CD4-positive, alpha-beta T cell treated with Interleukin-6 for 4 hours (primary cell): ENCODE measurements at regions not wholly inside any gene's neighbourhood (a gene's known extent, or its start where the extent isn't known, plus 50 kb on each side); places are given as distances from the start of the nearest gene placed in this dataset.
"Not testable (repeated sequence)": the region's sequence is repeated elsewhere in the genome, so short reads cannot be mapped to it uniquely, and the experiment has no call there.

Experiments
- DNase-seq: peaks from one replicate; pipeline ENCODE4 v3.0.0-alpha.2; 2020; ENCODE audit warnings: mixed read lengths

DNA sequence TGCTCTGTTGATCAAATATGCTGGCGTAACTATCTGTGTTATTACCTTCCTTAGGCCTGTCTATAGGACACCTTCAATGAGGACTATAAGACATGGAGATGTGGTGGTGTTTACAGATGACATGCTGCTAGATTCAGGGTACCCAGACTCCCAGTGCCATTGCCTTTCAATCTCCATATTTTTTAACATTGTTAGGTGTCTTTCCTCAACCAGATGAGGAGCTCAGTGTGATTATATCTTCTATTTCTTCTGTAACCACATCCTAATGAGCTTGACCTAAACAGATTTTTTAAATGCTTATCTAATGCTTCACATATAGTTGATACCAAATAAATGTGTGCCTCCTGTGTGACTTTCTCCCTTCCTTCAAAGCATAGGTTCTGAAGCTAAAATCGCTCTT lies 730.1 kb upstream of the NR2F2 start:
- DNase-seq = no peak

DNA sequence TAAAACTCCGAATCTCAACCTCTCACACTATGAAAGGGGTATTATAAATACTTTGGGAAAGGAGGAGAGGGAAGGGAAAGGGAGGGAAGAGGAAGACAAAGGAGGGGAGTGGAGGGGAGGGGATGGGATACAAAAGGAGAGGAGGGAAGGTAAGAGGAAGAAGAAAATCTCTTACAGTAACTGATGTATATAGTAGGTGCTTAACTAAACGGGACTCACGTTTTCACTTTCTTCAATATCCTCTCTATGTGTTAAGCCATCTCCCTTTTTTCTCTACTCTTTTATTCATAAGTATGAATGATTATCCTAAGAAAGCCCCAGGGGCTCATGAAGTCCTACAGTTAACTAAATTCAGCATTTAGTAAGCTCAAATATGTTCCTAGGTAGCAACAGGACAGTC lies 729.6 kb upstream of the NR2F2 start:
- no peak for DNase-seq

DNA sequence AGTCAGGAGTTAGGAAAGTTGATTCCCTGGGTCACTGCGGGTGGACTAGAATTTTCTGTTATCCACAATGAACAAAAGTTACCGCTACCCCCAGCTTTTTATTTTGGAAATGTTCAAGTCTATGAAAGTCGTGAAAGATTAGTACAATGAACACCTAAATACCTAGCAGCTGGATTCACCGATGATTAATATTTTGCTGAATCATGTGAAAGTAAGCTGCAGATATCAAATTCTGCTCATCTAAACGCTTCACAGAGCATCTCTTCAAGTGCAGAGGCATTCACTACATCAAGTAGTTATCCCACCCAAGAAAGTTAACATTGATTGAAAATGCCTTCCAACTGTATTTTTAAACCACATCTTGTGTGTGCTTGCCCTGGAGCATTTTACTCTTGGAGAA lies 729.0 kb upstream of the NR2F2 start:
- DNase-seq = no peak

DNA sequence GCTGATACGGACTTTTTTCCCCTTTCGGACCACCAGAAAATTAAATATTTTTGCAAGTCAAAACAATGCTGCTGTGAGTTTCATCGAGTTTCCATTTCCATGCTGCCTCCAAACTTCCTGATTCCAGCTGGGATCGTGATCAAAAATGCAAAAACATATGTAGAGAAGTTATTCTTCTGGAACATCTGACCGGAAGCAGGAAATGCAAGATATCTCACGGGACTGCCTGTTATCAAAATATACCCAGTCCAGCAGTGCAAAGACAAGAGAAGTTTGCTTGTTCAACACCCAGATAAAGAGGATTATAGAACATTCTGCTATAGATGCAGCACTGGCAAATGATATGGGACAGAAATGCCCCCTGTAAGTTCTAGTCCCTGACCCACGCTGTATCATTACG lies 726.7 kb upstream of the NR2F2 start:
- no peak for DNase-seq

DNA sequence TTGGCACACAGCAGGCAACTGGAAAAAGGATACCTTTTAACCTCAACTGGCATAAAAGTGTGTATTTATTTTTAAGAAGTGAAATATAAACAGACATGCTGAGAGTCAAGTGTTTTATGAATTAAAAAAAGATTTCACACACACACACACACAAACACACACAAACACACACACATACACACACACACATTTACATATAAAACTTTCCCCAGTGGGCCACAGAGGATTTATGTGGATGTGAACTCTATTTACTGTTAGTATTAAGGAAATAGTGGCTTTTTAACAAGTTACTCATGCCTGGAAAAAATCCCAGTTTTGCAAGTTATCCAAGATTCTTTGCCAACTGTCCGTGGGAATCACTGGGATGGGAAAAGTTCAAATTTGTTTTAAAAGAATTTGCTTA lies 725.9 kb upstream of the NR2F2 start:
- DNase-seq = no peak

DNA sequence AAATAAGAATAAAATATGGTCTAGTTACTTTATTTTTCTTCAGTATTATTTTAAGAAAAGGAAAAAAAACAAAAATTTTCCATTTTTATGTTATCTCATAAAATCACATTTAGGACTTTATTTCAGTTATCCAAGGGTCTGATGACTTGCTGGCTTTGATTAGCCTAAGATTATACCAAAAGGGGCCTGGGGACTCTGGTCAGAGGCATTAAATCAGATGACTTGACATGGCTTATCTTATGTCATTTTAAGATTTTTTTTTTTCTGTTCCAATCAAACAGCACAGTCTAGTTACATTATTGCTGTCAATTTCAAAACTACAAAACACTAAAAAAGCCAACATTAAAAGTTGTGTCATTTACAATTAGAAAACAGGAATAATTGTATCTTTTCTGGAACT lies 725.4 kb upstream of the NR2F2 start:
- no peak for DNase-seq

DNA sequence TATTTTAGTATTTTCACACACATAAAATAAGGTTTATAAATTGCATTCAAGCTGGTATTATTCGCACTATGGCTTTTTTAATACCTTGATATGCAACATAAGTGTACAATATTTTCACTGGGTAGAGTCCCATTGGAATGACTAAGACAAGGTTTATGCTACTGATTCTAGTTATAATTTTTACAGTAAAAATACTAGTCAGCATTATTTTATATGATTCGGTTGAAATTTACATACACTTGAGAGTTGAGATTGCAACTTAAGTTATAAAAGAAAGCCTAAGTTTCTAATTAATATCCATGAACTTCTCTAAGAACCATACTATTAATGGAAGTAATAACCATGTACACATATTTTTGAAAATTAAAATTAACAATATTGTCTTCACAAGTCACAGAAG lies 723.9 kb upstream of the NR2F2 start:
- no peak for DNase-seq

DNA sequence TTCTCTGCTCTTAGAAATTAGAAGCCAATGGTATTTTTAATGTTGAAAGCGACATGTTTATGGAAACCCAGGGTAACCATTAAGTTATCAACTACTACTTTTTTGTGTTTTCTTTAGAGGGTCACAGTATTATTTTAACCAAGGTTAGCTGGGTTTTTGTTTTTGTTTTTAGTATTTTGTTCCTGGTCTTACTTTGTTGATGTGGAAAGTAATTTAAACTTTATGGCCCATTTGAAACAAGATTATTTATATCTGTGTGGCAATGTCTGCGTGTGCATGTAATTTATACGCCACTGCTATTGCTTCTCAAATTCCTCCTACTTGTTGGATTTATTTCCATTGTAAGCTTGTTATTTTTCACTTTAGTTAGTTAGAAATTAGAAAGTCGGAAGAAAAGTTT lies 722.1 kb upstream of the NR2F2 start:
- no peak for DNase-seq

DNA sequence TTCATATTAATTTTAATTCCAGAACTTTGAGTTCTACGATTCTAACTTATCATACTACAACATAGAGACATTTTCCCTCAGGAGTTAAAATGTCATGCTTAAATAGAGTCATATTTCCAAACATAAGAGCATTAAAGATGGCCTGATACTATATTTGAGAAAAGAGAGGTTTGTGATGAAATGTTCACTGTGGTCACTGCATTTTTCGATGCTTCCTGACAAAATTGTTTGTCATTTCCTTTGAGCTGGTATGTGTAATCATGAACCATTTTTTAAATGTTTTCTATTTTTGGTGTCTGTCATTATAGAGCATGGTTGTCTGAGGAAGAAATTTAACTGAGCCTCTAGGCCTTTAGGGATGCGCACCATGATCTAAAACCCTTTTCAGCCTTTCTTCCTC lies 721.4 kb upstream of the NR2F2 start:
- DNase-seq = no peak

DNA sequence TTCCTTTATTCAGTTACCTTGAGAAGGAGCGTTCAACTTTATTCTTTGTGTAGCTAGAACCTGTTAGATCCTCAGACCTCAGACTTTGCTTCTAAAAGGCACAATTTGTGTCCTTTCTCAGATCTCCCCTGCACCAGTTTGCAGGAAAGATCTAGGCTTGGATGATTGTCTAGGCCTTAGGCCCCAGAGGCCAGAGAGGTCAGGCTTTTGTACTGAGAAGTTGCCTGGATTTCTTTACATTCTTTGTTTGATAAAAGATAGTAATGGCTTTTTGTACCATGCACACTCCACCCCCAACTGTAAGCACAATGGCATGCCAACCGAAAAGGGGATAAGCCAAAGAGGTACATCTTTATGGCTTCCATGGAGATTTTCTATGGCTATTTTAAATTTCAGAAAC lies 719.6 kb upstream of the NR2F2 start:
- no peak for DNase-seq

DNA sequence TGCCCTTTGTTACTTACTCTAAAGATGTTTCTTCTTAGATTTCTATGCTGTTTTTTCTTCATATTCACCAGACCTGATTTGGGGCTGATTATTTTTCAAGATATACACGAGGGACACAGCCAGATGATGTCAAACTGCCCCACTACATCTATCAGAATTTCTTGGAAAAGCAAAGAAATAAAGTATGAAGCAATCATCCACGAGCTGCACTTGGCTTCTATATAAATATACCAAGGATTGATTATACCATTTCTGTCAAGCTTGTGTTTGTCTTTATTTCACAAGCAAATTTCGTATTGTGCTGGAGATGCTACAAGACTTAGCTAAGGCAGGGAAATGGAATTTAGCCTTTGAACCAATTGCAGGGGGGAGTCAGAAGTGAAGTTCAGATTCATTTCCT lies 715.1 kb upstream of the NR2F2 start:
- no peak for DNase-seq

DNA sequence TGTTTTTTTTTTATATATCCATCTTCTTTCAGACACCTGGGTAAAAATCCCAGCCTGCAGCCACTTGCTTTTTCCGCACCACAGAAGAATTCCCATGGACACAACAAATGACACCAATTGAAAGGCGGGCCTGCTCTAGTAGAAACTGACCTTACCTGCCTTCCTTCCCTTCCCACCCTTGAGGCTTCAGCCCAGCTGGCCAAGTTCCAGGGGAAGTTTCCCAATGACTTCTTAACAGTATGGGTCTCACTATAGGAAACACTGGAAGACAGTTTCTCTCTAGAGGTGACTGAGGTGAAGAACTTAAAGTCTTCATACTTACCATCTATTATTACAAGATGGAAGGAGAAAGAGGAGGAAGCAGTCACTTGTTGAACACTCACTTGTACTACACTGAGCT lies 714.2 kb upstream of the NR2F2 start:
- DNase-seq = no peak

DNA sequence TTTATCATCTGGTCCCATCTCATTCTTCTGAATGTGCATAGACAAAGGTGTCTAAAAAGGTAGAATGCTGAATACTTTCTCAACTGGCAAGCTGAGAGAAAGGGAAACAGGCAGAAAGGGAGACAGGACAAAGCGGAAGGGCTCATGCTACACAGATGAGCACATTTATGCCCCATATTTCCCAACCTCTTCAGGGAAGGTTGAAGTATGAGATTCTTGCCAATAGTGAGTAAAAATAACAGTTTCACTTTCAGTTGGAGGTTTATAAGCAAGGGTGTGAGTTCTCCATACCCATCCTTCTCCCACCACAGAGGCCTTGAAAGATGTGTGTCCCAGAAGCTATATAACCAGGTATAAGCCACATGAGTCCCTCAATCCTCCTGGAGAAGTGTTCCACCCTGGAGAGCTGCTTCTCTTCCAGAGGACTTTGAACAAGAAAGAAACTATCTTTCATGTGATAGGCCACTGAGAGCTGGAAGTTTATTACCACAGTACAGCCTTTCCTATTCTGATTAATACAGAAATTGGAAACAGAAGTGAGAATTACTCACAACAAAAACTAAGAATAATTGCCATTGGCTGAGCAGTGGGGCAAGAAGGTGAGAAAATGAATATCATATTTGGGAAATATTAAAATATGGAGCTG lies 709.4 kb upstream of the NR2F2 start:
- DNase-seq = no peak

DNA sequence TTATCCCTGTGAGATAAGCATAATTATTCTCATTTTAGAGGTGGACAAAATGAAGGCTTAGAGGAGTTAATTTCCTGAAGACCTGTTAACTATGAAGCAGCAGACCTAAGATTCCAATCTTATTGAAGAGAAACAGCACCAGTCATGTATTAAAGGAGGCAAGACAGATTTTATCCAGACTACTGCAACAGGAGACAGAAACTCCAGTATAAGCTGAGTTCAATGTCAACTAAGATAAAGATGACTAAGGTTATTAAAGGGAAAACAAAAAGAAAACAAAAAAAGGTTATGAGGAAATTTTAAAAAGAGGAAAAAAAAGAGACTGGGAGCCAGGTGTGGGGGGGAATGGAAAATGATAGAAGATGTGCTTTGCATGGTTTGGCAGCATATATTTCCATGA lies 707.7 kb upstream of the NR2F2 start:
- no peak for DNase-seq

DNA sequence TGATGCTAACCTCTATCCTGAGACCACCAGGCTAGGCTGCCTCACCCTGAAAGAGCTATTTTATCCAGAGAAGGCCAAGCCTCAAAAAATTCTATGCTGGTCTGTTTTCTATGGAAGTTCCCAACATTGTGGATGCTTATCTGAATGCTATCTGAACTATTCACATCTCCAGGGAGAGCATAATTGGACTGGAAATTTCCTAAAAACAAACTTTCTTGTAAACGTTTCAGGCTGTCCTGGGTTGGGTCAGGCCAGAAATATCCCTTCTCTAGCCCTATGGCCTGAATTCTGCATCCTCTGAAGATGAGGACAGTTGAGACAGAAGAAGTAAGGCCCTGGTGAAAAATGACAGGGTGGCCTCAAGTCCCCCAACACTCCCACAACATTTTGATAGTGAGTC lies 706.4 kb upstream of the NR2F2 start:
- DNase-seq = no peak

DNA sequence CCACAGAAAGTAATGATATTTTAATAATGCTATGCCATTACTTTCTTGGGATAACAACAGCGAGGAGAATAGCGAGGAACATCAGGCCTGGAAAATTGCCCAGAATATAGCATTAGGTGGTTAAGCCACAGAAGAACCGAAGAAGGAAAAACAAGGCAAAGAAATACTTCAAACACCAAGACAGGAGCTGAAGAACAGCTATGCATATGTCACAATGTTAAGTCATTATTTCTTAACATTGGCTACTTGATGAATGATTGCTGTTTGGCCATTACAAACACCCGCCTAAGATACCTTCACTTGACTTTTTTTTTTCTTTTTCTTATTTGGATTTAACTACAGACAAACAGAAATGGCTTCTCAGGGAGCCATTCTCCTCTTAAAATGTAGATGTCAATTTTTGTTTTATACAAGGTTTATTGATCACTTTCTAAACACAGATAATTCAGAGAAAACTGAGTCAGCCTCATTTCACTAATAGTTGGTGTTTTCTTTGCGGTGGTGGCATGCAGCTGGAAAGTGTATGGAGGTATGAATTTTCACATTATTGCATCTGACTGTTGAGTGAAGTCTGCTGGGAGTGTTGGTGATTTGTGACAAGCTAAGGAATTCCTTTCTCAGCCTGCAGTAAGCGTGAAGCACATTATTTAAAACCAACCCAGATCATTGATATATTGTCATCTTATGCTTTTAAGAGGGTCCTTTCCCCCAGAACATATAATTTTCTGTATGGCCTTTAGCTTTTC lies 705.7 kb upstream of the NR2F2 start:
- DNase-seq = no peak

DNA sequence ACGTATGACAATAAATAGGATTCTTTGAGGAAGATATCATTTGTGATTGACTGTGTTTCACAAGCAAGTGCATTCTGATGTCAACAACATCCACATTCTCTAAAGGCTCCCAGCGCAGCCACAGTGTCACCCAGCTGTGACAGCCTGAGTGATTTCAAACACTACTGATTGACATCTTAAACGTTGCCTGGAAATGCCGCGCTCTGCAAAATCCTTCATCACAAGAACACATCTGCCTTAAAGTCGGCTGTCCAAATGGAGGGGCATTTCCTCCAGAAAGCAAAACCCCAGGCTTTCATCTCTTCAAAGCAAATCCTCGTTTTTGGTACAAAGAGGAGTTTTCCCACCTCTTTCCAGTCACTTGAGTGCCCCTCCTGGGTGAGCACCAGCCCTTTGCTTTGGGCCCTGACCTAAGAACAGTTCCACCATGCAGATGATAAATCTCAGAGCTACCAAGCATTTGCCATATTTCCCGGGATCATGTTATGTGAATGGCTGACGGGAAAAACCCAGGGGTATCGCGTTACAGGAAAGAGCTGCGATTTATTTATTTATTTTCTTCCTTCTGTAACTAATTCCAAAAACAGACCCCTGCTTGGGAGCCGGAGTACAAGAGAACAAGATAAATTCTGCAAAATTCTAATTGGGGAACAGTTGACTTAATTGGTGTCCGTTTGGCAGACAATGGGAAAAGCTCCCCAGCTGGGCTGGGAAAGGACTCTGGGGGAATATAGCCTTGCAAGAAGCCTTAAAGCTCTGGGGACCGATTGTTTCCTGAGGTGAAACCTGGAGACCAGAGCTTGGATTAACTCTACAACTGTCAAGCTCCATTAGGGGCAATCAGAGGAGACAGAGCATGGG lies 703.8 kb upstream of the NR2F2 start:
- no peak for DNase-seq

DNA sequence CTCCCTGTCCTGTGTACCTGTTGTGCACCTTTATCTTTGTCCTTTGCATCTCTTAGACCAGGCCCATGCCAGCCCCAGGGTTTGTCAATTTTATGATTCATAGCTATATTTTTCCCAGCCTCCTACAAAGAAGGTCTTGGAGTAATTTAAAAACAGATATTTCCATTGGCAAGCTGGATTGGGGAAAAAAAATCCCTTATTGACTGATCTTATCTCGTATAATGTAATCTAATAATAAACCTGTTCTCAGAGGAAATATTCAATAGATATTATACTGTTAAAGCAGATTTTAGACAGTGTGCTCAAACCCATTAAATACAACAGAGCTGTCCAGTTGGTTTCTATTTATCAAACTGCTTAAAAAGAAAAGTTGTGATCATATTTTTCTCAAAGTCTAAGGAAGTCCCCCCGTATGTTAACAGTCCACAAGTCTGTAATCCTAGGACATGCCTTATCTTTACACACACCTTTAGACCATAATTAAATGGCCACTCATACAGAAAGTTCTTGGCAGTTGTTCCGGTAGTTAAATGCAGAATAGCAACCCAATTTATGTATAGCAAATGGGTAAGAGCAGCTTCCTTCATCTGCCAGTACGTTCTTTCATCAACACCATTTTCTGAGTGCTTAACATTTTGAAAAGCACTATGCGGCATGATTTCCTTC lies 700.9 kb upstream of the NR2F2 start:
- DNase-seq = no peak

DNA sequence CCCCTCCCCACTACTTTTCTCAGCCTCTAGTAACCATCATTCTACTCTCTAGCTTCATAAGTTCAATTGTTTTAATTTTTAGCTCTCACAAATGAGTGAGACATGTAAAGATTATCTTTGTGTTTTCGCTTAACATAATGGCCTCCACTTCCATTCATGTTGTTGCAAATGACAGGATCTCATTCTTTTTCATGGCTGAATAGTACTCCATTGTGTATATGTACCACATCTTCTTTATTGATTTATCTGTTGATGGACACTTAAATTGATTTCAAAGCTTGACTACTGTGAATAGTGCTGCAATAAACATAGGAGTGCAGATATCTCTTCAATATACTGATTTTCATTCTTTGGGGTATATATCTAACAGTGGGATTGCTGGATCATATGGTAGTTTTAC lies 699.8 kb upstream of the NR2F2 start:
- no peak for DNase-seq

DNA sequence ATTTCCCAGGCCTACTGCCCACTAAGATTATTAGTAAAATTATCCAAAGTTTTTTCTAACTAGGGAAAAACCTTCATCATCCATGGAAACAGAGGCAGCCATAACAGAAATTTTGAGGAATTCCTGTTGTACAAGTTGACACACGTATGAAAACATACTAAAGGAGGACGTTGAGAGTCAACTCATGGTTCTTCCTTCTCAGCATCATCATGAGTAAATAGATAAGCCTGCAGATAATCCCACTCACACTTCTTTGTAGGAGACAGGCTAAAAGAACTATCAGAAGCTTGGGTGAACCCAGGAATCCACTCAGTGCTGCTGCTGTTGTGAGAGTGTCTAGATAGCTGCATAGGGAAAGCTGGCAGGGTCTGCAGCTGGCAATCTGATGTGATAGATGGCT lies 694.8 kb upstream of the NR2F2 start:
- DNase-seq = no peak

DNA sequence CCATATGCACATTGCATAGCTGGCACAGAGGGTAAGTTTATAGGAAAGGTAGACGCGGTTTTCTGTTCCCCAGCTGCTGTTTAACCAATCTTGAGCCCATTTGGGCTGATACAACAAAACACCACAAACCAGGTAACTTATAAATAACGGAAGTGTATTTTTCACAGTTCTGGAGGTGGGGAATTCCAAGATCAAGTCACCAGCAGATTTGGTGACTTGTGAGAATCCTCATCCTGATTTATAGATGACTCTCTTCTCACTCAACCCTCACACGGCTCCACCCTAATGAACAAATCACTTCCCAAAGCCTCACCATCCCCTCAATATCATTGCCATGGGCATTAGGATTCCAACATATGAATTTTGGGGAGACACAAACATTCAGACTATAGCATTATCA lies 694.4 kb upstream of the NR2F2 start:
- no peak for DNase-seq

DNA sequence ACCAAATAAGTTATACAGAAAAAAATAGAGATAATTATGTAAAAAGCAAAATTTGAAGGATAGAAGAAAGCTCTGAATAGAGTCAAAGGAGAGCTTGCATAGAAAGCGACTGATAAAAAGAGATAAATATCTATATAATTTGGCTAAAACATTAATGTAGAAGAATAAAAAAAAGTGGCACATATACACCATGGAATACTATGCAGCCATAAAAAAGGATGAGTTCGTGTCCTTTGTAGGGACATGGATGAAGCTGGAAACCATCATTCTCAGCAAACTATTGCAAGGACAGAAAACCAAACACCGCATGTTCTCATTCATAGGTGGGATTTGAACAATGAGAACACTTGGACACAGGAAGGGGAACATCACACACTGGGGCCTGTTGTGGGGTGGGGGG lies 693.3 kb upstream of the NR2F2 start:
- DNase-seq = not testable (repeated sequence)

DNA sequence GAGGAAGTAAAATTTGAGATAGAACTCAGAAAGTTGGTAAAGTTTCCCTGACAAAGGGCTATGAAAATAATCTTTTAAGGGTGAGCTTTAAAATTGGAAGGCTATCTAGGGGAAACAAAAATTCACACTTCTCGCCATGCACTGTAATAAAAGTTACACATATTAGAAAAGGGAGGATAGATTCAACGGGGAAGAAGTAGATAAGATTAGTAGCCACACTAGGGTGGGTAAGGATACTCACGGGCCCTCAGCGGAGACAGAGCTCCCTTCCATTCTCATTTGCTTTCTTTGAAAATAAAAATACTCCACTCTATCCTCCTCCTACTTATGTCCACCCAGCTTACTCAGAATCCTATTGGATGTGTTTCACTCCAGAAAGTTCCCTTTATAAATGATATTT lies 691.3 kb upstream of the NR2F2 start:
- DNase-seq = no peak
